HG03139 (cell line): ENCODE measurements at regions not wholly inside any gene's neighbourhood (a gene's known extent, or its start where the extent isn't known, plus 50 kb on each side); places are given as distances from the start of the nearest gene placed in this dataset.

Experiments
- ATAC-seq: cut with Tn5 transposase; IDR thresholded peaks from one replicate; pipeline ENCODE4 v1.9.1; 2021; ENCODE audit not compliant: unreplicated experiment

DNA sequence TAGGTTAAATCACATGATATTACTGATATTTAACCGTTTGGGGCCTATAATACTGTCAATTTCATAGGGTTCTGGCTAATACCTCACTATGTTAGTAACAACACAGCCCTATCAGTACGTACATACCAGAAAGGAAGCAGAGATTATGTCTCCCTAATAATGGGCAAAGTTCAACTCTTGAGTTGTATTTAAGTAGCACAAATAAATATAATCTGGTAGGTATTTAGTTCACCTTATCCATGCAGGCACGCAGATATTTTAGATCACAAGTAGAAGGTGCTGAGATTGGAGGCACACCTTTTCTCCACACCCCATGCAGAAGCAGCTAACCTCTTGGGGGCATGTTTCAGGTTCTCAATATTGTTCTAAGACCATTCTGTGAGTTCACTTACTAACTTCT, 118.9 kb downstream of the IRS1 start:
- ATAC-seq, result no peak

GRCh38 chr2:226679389-226680065, 120.1 kb downstream of the IRS1 start:
- ATAC-seq, result no peak

DNA sequence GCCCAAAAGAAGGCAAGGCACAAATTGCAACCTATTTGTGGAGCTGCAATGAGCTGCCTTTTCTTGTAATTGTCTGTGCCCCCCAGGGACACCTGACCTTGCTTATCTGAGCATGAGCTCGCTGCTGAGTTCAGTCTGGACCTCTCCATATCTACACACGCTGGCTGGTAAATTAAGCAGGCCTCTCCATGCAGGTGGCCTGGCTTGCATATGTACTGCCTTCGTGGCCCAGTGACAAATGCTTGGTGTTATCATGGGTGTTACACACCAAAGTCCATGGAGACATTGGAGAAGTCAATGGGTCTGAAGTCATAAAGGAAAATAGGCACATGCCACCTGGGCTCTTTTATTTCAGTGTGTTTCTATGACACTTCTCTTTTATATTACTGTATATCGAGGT, 121.2 kb downstream of the IRS1 start:
- no peak for ATAC-seq

DNA sequence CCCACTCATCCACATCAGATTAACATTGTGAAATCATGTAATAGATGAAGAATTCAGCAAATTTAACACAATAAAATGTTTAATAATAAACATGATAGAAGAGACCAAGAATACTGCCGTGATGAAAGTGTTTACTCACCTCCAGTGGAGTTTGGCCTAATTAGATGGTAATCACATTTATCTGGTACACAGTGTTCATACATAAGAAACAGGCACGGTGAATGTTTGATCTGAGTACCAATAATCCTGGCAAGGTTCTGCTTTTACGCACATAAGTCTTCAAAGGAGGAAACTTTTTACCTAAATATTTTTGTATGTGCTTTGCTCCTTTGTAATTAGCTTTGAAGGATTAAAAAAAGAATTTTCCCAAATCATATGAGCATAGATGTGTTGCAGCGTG, 122.5 kb downstream of the IRS1 start:
- ATAC-seq, result no peak

GRCh38 chr2:226676618-226677017, 123.0 kb downstream of the IRS1 start:
- ATAC-seq, result no peak

GRCh38 chr2:226674123-226674522, 125.5 kb downstream of the IRS1 start:
- ATAC-seq, result no peak

GRCh38 chr2:226673314-226673723, 126.3 kb downstream of the IRS1 start:
- no peak for ATAC-seq

- no peak for ATAC-seq
Observed at GRCh38 chr2:226671141-226671676, 128.4 kb downstream of the IRS1 start.

DNA sequence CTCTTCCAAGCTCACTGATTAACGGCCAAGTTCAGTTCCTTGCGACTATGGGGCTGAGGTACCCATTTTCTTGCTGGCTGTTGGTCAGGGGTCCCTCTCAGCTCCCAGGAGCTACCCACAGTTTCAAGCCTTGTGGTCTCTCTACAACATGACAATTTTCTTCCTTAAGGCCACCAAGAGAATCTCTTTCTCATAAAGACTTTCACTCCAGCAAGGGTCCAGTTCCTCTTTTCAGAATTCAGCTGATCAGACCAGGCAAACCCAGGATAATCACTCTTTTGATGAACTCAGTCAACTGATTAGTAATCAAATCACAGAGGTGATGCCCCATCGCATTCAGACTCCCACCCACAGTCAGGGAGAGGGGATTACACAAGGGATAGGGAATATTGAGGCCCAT, 129.7 kb downstream of the IRS1 start:
- no peak for ATAC-seq

- ATAC-seq, result no peak
Observed at GRCh38 chr2:226669249-226669648, 130.4 kb downstream of the IRS1 start.

- no peak for ATAC-seq
Observed at GRCh38 chr2:226667736-226668135, 131.9 kb downstream of the IRS1 start.

DNA sequence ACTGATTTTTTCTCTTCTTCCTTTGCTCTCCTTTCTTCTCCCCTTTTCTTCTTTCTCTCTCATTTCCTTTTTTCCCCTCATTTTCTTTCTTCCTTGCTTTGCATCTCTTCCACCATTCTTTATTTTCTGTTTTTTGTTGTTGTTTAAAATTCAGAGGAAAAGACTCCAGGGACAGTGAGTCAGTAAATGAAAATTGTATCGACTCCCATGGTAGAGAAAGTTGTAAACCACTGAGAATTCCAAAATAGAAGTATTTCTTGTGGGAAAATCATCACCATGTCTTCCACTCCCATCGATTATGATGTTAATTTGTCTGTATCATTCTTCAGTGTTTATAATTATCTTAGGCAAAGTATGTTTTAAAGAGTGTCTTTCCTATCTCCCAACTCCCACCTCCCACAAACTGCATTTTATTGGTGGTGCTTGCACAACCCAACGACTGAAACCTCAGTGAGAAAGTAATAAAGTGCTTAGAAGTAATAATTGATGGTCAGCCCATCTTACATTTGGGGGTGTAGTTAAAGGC, 134.3 kb downstream of the IRS1 start:
- ATAC-seq, result no peak

DNA sequence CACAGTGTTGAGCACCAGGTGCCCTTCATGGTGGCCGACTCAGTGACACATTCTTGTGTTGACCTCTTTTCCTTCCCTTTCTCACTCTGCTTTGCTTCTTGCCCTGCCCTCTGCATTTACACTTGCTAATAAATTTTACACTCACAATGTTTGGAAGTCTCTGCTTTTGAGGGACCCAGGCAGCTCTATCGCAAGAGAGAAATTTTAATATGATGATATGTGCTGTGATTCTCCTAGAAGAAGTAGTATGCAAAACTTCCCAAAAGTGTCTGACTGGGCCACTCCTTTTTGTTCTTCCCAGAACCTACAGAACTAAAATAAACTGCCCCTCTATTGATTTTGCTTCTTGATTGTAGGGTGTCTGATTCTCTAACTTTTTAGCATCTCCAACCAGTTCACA, 135.0 kb downstream of the IRS1 start:
- ATAC-seq, result no peak

- ATAC-seq, result no peak
Observed at GRCh38 chr2:226664140-226664539, 135.5 kb downstream of the IRS1 start.

DNA sequence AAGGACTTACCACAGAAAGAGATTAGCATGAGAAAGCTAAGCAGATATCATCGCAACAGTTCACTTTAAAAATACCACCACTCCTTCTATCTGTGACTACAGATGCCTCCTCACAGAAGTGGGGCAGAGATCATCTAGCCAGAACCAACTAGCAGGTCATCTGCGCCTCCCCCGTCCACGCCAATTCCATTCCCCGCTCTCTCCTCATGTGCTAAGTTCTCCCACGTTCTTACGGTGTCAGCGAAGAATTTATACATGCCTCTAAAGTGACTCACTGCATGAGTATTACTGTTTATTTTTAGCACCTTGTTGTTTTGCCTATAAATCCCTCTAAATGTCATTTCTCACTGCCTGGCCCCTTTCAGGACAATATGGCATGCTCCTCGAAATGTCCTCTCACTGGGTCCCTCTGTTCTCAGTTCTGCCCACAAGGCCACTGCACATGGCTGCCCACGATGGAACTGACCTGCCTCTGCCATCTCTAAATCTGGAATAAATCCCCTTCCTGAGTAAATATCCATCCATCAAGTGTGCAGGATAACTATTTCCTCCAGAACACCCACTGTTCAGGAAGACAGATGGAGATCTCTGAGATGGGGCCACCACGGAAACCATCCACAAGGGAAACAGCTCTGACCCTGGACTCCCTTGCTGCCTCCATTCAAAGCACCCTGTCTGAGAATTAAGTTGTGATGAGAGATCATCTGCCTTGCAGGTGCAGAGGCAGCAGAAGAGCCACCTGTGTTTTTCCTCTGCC, 137.7 kb downstream of the IRS1 start:
- ATAC-seq, result no peak

GRCh38 chr2:226660526-226660925, 139.1 kb downstream of the IRS1 start:
- no peak for ATAC-seq

DNA sequence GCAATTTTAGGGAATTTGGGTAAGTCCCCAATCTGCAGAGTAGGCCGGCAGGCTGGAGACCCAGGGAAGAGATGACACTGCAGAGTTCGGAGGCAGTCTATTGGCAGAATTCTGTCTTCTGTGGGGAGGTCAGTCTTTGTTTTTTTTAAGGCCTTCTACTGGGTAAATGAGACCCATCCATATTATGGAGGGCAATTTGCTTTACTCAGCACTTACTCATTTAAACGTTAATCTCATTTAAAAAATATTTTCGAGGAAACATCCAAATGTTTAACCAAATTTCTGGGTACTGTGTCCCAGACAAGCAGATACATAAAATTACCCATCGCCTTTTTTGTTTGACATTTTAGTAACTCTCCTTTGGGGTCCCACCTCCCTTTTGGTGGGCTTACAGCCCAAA, 139.5 kb downstream of the IRS1 start:
- no peak for ATAC-seq

GRCh38 chr2:226659410-226659809, 140.2 kb downstream of the IRS1 start:
- no peak for ATAC-seq

DNA sequence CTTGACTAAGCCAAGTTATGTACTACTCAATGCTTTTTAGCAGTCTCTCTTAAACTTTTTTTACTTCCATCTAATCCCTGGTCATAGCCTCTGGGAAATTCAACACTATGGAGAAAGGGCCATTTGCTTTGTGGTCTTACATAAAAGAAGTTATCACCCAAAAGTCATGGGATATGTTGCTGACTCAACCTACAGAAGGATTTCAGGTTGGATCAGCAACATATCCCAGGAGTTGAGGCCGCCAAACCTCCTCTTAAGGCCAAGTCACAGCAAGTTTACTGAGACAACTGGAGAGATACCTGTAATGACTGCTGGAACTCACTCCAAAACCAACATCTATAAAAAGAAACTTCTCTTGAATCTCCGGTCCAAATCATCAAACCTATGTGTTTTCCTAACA, 141.1 kb downstream of the IRS1 start:
- no peak for ATAC-seq

- no peak for ATAC-seq
Observed at GRCh38 chr2:226657340-226658053, 142.1 kb downstream of the IRS1 start.

GRCh38 chr2:226656367-226656766, 143.3 kb downstream of the IRS1 start:
- ATAC-seq, result no peak

GRCh38 chr2:226655871-226656270, 143.7 kb downstream of the IRS1 start:
- ATAC-seq, result no peak
